GM12878 (cell line): ENCODE measurements at regions not wholly inside any gene's neighbourhood (a gene's known extent, or its start where the extent isn't known, plus 50 kb on each side); places are given as distances from the start of the nearest gene placed in this dataset.

ENCODE experiments used
- ATAC-seq: fragments of 200-7000 bp; cut with Tn5 transposase; 3 replicates; pipeline ENCODE4 v1.9.1; 2020; ENCODE audit warnings: mild to moderate bottlenecking, moderate library complexity
- BruUV-seq: library from RNA; stranded (reverse); fragments of 400-500 nt; replicated peaks from 2 replicates; lab custom pipeline; 2021; lab: Mats Ljungman, UMichigan
- CTCF ChIA-PET: fragments of 300-600 bp; sonication (Branson Sonifier 250); formaldehyde crosslinking; extraction: SDS; loops from one replicate; lab custom pipeline; 2021; ENCODE audit warnings: inconsistent platforms; lab: Yijun Ruan, JAX
- POLR2A ChIA-PET: fragments of 350-600 bp; formaldehyde crosslinking; extraction: SDS; loops from one replicate; lab custom pipeline; 2021; ENCODE audit warnings: inconsistent platforms; lab: Charles Lee
- RAD21 ChIA-PET: fragments of 300-600 bp; sonication (Branson Sonifier 250); formaldehyde crosslinking; loops from one replicate; lab custom pipeline; 2023; ENCODE audit warnings: antibody characterized with exemption; ENCODE audit not compliant: unreplicated experiment; lab: Charles Lee
- SMC1A ChIA-PET: fragments of 300-600 bp; sonication (Branson Sonifier 250); formaldehyde crosslinking; loops from one replicate; lab custom pipeline; 2023; ENCODE audit not compliant: unreplicated experiment, uncharacterized antibody; lab: Charles Lee
- DNase-seq: peaks from one replicate; pipeline ENCODE4 v3.0.0-alpha.2; 2011; ENCODE audit warnings: low read depth, low spot score
- FAIRE-seq: peaks from 3 replicates; lab custom pipeline; 2011; peaks lifted over from hg19 to GRCh38; lab: Jason Lieb, UNC
- H2AFZ ChIP-seq: 2 replicates; pipeline ENCODE4 v1.6.0; 2011; ENCODE audit warnings: low read depth, low read length, control low read depth; ENCODE audit not compliant: control insufficient read depth
- H3K27ac ChIP-seq: 2 replicates; pipeline ENCODE4 v1.5.1; 2011; ENCODE audit warnings: control low read depth; ENCODE audit not compliant: control insufficient read depth, insufficient read depth
- H3K27me3 ChIP-seq, 2 experiments: replicated peaks in 1 of 2; 2 replicates each; pipeline versions ENCODE4 v1.6.0 to v1.6.1; 2011; ENCODE audit warnings: low read length in 1 of 2; ENCODE audit not compliant: control insufficient read depth in 2 of 2, insufficient read depth in 2 of 2
- H3K36me3 ChIP-seq, 2 experiments: 2 replicates each; pipeline ENCODE4 v1.5.1; 2011; ENCODE audit warnings: low read length in 1 of 2; ENCODE audit not compliant: control insufficient read depth in 2 of 2, insufficient read depth in 2 of 2
- H3K4me1 ChIP-seq: 2 replicates; pipeline ENCODE4 v1.6.1; 2011; ENCODE audit warnings: mild to moderate bottlenecking, low read length, moderate library complexity, mixed read lengths; ENCODE audit not compliant: control insufficient read depth, insufficient read depth
- H3K4me2 ChIP-seq: 2 replicates; pipeline ENCODE4 v1.6.0; 2011; ENCODE audit warnings: control low read depth; ENCODE audit not compliant: control insufficient read depth, insufficient read depth
- H3K4me3 ChIP-seq: fragments of 200-600 bp; sonication (generic); 2 replicates; pipeline ENCODE4 v1.5.1; 2016
- H3K79me2 ChIP-seq: 2 replicates; pipeline ENCODE4 v1.6.0; 2011; ENCODE audit warnings: low read length; ENCODE audit not compliant: control insufficient read depth, insufficient read depth
- H3K9ac ChIP-seq: 2 replicates; pipeline ENCODE4 v1.8.0; 2011; ENCODE audit warnings: low read length, control low read depth, mixed read lengths; ENCODE audit not compliant: control insufficient read depth, insufficient read depth
- H3K9me3 ChIP-seq: replicated peaks from 3 replicates; pipeline ENCODE4 v1.5.1; 2011; ENCODE audit warnings: mild to moderate bottlenecking, low read length; ENCODE audit not compliant: control insufficient read depth, insufficient read depth
- H4K20me1 ChIP-seq: 2 replicates; pipeline ENCODE4 v1.6.0; 2011; ENCODE audit not compliant: control insufficient read depth, insufficient read depth
- ASH2L ChIP-seq: fragments of 300-600, 200-600 bp; sonication (generic); IDR thresholded peaks from 2 replicates; pipeline ENCODE4 v1.6.1; 2017; ENCODE audit warnings: low read depth, mild to moderate bottlenecking, borderline replicate concordance
- BCL11A ChIP-seq: IDR thresholded peaks from 2 replicates; pipeline ENCODE4 v1.6.1; 2011; ENCODE audit warnings: low read depth, low read length
- CHD2 ChIP-seq: IDR thresholded peaks from 2 replicates; pipeline ENCODE4 v1.6.1; 2011; ENCODE audit warnings: low read depth, low read length, improper control_type of control experiment, borderline replicate concordance
- CHD4 ChIP-seq: fragments of 200-600 bp; sonication (generic); IDR thresholded peaks from 2 replicates; pipeline ENCODE4 v1.6.1; 2016; ENCODE audit warnings: mild to moderate bottlenecking
- IKZF2 ChIP-seq, 2 experiments: fragments of 450-650 bp; IDR thresholded peaks; 2 replicates each; pipeline ENCODE4 v1.6.1; 2017; ENCODE audit warnings: mild to moderate bottlenecking in 2 of 2, moderate library complexity in 2 of 2
- IRF4 ChIP-seq: IDR thresholded peaks from 2 replicates; pipeline ENCODE4 v1.6.1; 2011; ENCODE audit warnings: low read depth, low read length
- NFYB ChIP-seq: IDR thresholded peaks from 2 replicates; pipeline ENCODE4 v1.6.1; 2011; ENCODE audit warnings: low read depth, mild to moderate bottlenecking, low read length, improper control_type of control experiment, moderate library complexity; ENCODE audit not compliant: insufficient read depth
- PAX5 ChIP-seq: IDR thresholded peaks from 2 replicates; pipeline ENCODE4 v1.6.1; 2011; ENCODE audit warnings: low read depth, low read length, borderline replicate concordance
- TARDBP ChIP-seq: IDR thresholded peaks from 2 replicates; pipeline ENCODE4 v1.6.1; 2016; ENCODE audit warnings: borderline replicate concordance
- ZNF274 ChIP-seq: IDR thresholded peaks from one replicate; pipeline ENCODE4 v1.8.0; 2011; ENCODE audit not compliant: insufficient read length, insufficient read depth
- ZSCAN29 ChIP-seq: fragments of 450-650 bp; IDR thresholded peaks from 2 replicates; pipeline ENCODE4 v1.6.1; 2017; ENCODE audit warnings: mild to moderate bottlenecking, moderate library complexity
- WGBS: methylation state at CpG from one replicate; pipeline ENCODE4 v1.1.6; 2016; ENCODE audit warnings: low lambda C conversion rate; ENCODE audit not compliant: insufficient replicate concordance, insufficient coverage; ENCODE audit errors: missing lambda C conversion rate; 5-methylcytosine and 5-hydroxymethylcytosine counted together
- in situ Hi-C: fragments of 300-500 bp; cut with MboI; formaldehyde crosslinking; loops from 9 replicates; pipeline ENCODE4 v1.14.3; 2018; ENCODE audit warnings: mixed read lengths
- intact Hi-C: fragments of 100-400 bp; cut with micrococcal nuclease; formaldehyde crosslinking; loops from one replicate; pipeline ENCODE4 v1.14.2; 2022; ENCODE audit not compliant: unreplicated experiment
- TF ChIP-seq, protein P1 (sequence below): fragments of 450-650 bp; IDR thresholded peaks from 2 replicates; pipeline ENCODE4 v1.6.1; 2017; ENCODE audit warnings: mild to moderate bottlenecking, low read depth, inconsistent platforms; ENCODE audit not compliant: poor library complexity, severe bottlenecking
- TF ChIP-seq, protein P2 (sequence below): fragments of 450-650 bp; IDR thresholded peaks from 2 replicates; pipeline ENCODE4 v1.6.1; 2017; ENCODE audit warnings: antibody characterized with exemption, mild to moderate bottlenecking, moderate library complexity
- TF ChIP-seq, protein P3 (sequence below): IDR thresholded peaks from 2 replicates; pipeline ENCODE4 v1.6.1; 2011; ENCODE audit warnings: mild to moderate bottlenecking, low read depth, low read length, moderate library complexity; ENCODE audit not compliant: insufficient replicate concordance

DNA sequence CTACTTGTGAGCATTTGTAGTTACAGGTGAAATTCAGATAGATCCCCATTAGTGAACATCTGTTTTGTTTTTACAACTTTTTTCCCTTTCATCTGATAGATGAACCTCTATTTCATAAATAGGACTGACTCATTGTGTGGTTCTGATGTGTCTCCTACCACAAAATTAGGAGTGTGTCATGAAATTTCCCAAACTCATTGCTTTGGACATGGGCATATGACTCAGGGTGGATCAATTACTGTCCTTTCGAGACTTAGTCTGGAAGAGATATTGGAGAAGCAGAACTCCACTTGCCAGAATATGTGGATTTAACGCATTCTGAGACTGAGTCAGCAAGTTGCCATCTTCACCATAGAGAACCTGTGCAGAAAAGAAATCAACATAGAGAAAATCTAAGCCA lies 53.5 kb upstream of the PCDH10 start (continued):
- TF ChIP-seq ZNF274, result no peak
- no peak for TF ChIP-seq ASH2L
- no peak for TF ChIP-seq CHD2
- no peak for TF ChIP-seq IKZF2 (IDR thresholded peaks at IDR 0.05)
- TF ChIP-seq NFYB, result no peak

DNA sequence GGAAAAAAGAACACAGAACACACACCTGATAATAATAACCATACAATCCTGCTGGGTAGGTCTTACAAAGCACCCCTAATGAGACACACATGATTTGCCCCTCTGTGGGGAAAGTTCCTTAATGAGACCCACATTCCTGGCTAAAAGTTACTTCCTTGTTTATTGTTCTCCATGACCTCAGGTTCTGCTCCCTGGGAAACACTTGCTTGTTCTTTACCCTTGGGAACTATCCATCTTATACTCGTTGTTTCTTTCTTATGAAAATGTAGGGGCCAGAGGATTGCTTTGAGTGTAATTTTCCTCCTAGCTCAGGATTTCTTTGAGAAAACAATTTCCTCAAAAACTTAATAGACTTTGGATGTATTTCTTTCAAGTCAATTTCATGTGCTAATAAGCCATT lies 52.1 kb upstream of the PCDH10 start:
- no peak overlapping the region for H3K4me3 ChIP-seq
- TF ChIP-seq, protein P1, sequence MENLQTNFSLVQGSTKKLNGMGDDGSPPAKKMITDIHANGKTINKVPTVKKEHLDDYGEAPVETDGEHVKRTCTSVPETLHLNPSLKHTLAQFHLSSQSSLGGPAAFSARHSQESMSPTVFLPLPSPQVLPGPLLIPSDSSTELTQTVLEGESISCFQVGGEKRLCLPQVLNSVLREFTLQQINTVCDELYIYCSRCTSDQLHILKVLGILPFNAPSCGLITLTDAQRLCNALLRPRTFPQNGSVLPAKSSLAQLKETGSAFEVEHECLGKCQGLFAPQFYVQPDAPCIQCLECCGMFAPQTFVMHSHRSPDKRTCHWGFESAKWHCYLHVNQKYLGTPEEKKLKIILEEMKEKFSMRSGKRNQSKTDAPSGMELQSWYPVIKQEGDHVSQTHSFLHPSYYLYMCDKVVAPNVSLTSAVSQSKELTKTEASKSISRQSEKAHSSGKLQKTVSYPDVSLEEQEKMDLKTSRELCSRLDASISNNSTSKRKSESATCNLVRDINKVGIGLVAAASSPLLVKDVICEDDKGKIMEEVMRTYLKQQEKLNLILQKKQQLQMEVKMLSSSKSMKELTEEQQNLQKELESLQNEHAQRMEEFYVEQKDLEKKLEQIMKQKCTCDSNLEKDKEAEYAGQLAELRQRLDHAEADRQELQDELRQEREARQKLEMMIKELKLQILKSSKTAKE, result no peak
- TF ChIP-seq PAX5 (no peak), BCL11A (no peak), IRF4 (no peak), ZSCAN29 (no peak), TARDBP (no peak), CHD4 (no peak)
- TF ChIP-seq, protein P2, sequence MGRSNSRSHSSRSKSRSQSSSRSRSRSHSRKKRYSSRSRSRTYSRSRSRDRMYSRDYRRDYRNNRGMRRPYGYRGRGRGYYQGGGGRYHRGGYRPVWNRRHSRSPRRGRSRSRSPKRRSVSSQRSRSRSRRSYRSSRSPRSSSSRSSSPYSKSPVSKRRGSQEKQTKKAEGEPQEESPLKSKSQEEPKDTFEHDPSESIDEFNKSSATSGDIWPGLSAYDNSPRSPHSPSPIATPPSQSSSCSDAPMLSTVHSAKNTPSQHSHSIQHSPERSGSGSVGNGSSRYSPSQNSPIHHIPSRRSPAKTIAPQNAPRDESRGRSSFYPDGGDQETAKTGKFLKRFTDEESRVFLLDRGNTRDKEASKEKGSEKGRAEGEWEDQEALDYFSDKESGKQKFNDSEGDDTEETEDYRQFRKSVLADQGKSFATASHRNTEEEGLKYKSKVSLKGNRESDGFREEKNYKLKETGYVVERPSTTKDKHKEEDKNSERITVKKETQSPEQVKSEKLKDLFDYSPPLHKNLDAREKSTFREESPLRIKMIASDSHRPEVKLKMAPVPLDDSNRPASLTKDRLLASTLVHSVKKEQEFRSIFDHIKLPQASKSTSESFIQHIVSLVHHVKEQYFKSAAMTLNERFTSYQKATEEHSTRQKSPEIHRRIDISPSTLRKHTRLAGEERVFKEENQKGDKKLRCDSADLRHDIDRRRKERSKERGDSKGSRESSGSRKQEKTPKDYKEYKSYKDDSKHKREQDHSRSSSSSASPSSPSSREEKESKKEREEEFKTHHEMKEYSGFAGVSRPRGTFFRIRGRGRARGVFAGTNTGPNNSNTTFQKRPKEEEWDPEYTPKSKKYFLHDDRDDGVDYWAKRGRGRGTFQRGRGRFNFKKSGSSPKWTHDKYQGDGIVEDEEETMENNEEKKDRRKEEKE, result no peak
- TF ChIP-seq, protein P3, sequence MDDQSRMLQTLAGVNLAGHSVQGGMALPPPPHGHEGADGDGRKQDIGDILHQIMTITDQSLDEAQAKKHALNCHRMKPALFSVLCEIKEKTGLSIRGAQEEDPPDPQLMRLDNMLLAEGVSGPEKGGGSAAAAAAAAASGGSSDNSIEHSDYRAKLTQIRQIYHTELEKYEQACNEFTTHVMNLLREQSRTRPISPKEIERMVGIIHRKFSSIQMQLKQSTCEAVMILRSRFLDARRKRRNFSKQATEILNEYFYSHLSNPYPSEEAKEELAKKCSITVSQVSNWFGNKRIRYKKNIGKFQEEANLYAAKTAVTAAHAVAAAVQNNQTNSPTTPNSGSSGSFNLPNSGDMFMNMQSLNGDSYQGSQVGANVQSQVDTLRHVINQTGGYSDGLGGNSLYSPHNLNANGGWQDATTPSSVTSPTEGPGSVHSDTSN, result no peak
- TF ChIP-seq, all 136 proteins: peak for 0
- POLR2A ChIA-PET, result no interaction called here
- Histone ChIP-seq H3K4me2 (no peak overlapping the region), H3K36me3 (no peaks in the 10 kb centered on the region), H4K20me1 (no peaks in the 10 kb centered on the region), H3K27me3 (no peaks in the 10 kb centered on the region), H3K4me1 (no peaks in the 10 kb centered on the region), H3K9me3 (no peaks in the 10 kb centered on the region), H3K79me2 (no peaks in the 10 kb centered on the region), H3K9ac (no peak overlapping the region), H2AFZ (no peak overlapping the region), H3K27ac (no peak overlapping the region)
- CTCF ChIA-PET, result no interaction called here
- DNase-seq (no peak), FAIRE-seq (no peak), ATAC-seq (no peak)
- intact Hi-C loops (no loop called here), in situ Hi-C loops (no loop called here)
- SMC1A ChIA-PET, result no interaction called here
- WGBS, result 0% methylated on average over 1 of the region's 1 CpG
- RAD21 ChIA-PET, result interaction anchor here (0.5 kb wide), 1 partner anchor 444 kb away, joined by 3 read pairs; no protein-coding TSS in a partner anchor
- no TSS peak for BruUV-seq
